Limb (tissue), 2 donors: ENCODE measurements at regions not wholly inside any gene's neighbourhood (a gene's known extent, or its start where the extent isn't known, plus 50 kb on each side); places are given as distances from the start of the nearest gene placed in this dataset.
A peak's percentile ranks its signal among the peaks of the same experiment; 100 is the strongest.
"Not testable (repeated sequence)": the region's sequence is repeated elsewhere in the genome, so short reads cannot be mapped to it uniquely, and the experiment has no call there.

Experiments used
- DNase-seq, 2 donors: peaks; one replicate each; pipeline ENCODE4 v3.0.0-alpha.2; 2016; ENCODE audit errors: extremely low spot score in 2 of 2

- not testable (repeated sequence) for DNase-seq
Observed at GRCh38 chr2:88802026-88802425, 110.6 kb downstream of the RPIA start.

- no peak for DNase-seq
Observed at GRCh38 chr2:88807237-88807962, 115.9 kb downstream of the RPIA start.

DNA sequence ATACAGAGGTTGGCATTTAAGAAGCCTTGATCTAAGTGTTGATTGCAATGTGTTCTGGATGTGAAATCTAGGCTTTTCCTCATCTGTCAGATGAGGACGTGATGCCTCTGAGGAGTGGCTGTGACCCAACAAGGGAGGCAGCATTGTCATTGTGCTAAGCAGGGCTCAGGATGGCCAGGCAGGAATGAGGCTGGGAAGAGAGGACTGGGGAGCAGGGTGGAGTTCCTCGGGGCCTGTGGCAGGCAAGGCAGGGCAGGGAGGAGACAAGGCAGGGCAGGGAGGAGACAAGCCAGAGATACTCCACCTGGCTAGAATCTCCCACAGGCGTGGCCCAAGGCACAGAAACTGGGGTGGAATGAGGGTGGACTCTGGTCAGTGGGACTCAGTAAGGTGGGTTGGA lies 116.6 kb downstream of the RPIA start:
- DNase-seq: no peak

DNA sequence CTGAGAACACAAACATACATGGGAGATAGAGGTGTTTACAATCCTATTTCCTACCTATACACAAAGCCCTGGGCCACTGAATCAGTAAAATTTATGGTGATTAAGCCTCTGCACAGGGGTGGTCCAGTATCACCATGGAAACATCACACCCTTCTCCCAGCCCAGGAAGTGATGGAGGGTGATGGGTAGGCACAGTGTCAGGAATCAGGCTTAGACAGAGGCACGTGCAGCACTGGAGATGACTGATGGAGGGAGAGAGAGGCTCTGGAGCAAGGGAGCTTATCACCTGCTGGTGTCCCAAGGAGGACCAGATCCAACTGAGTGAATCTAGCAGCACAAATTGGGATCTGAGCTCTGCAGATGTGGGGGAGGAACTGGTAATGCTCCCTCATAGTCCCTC lies 117.2 kb downstream of the RPIA start:
- no peak for DNase-seq

GRCh38 chr2:88809216-88809615 lies 117.7 kb downstream of the RPIA start:
- no peak for DNase-seq

GRCh38 chr2:88810017-88810416 lies 118.5 kb downstream of the RPIA start:
- no peak for DNase-seq

GRCh38 chr2:88810488-88810887 lies 119.0 kb downstream of the RPIA start:
- DNase-seq: no peak

DNA sequence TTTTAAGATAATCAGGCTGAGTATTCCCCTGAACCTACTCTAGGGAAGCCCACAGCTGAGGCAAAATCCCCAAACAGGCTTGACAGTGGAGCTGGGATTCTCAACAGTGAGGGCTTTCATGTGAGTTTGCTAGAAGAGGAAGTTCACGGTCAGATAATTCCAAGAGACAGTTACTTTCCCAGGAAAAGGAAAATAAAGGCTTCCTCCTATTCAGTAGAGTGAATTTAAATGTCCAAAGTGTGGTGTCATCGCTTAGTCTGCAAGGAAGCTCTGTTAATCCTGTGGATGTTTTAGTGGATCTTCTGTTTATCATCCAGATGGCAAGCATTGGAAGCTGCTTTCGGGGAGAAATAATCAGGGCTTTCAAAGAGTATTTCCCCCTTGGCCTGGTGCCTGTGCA lies 119.8 kb downstream of the RPIA start:
- no peak for DNase-seq

GRCh38 chr2:88811681-88812080 lies 120.2 kb downstream of the RPIA start:
- no peak for DNase-seq

- DNase-seq: no peak
Observed at GRCh38 chr2:88813612-88814011, 122.1 kb downstream of the RPIA start.

- DNase-seq: no peak
Observed at GRCh38 chr2:88815282-88815681, 123.8 kb downstream of the RPIA start.

GRCh38 chr2:88815697-88816096 lies 124.2 kb downstream of the RPIA start:
- no peak for DNase-seq

DNA sequence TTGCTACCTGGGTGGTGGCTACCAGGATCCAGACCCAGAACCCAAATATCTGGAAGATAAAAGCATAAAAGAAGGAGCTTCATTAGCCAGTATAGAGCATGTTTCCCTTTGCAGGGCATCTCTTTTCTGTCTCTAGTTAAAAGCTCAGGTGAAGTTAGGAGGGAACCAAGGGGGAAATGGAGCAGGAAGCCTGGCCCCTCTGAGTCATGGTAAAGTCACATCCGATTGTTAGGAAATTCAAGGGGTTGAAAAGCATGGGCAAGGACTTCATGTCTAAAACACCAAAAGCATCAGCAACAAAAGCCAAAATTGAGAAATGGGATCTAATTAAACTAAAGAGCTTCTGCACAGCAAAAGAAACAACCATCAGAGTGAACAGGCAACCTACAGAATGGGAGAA lies 126.9 kb downstream of the RPIA start:
- DNase-seq: no peak

- DNase-seq: no peak
Observed at GRCh38 chr2:88824951-88825350, 133.5 kb downstream of the RPIA start.

- no peak for DNase-seq
Observed at GRCh38 chr2:88826399-88826798, 134.9 kb downstream of the RPIA start.

GRCh38 chr2:88827821-88828220 lies 136.3 kb downstream of the RPIA start:
- DNase-seq: no peak

DNA sequence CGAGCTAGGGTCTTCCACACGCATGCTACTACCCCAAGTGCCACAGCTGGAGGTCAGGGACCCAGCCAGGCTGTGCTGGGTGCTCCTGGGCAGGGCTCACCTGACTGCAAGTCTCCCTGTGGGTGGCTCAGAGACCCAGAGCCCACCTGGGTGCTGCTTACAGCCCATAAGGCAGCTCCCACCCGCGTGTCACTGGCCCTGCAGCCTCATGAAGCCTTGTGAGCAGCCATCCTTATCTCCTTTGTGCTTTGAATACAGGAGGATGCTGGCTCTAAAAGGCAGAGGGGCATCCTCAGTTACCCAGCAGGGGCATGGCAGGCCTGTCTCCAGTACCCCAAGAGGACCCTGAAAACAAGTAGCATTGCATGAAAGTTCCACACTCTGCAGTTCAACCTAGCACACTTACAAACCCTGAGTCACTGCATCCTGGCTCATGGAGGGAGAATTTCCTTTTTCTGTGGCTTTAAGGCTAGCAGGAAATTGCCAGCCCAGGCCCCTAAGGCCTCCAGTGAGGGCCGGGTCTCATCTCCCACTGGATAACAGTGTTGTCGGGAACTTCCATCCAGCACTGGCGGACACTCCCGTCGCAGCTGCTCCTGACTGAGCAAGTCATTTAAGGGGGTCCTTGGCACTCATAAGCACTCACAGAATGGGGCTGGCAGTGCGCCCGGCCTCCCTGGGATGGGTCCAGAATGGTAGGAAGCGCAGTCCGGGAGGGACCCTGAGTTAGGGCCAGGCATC lies 137.1 kb downstream of the RPIA start:
- DNase-seq: peak; percentile 23 to 47

DNA sequence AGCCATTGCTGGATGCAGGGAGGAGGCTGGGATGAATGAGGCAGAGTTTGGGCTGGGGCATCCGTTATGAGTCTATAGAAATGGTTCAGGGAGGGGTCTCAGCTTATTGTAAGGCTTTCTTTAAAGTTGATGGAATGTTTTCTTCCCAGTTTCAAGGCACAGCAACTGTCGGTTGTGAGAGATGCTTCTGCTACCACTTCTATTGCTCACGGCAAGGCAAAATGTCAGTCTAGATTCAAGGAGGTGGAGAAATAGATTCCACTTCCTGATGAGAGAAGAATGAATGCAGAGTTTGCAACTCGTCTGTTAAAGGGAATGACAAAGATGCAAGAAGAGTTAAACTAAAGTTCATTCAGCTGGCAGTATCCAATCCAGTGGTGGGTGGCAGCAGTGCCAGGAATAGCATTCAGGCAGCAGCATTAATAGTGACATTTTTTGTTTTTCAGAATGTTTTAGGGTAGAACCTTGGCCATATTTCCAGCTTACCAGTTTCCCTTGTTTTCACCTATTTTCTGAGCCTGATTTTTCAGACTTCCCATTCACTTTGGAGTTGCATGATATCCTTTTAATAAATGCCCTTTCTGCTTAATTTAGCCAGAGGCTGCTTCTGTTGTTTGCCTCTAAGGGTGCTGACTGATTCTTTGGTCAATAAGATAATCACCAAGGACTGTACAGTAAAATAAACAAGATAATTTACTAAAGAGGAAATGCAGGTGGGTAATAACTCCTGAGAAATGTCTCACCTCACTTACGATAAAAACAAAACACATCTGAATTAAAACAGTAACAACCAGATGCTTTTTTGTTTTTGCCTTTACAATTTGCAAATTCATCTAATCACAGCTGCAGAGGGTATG lies 138.4 kb downstream of the RPIA start:
- DNase-seq: no peak

DNA sequence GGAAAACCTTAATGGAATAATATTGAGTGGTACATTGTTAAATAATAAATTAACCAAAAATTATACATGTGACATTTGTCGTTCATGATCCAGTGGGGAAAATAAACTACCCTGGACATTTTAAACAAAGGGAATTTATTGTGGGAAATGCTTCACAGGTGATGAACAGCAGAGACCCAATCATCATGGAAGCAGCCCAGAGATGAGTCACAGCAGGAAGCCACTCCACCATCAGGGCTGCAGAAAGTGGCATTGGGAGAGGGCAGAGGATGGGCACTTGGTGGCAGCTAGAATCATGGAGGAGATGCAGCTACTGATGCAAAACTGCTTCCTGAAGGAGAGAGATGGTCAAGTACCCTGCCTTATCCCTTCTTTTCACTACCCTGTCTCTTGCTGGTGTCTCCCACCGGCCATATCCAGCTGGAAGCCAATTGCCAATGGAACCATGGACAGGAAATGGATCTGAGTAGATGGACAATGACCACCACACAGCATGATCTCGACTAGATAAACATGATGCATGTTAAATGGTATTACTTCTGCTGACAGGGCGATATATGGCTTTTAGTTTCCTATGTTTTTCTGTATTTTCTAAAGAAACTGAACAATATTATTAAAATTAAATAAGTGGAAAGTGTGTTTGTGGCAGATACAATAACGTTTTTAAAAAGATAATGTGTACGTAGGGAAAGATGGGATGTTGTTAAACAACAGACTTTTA lies 139.8 kb downstream of the RPIA start:
- DNase-seq: no peak

DNA sequence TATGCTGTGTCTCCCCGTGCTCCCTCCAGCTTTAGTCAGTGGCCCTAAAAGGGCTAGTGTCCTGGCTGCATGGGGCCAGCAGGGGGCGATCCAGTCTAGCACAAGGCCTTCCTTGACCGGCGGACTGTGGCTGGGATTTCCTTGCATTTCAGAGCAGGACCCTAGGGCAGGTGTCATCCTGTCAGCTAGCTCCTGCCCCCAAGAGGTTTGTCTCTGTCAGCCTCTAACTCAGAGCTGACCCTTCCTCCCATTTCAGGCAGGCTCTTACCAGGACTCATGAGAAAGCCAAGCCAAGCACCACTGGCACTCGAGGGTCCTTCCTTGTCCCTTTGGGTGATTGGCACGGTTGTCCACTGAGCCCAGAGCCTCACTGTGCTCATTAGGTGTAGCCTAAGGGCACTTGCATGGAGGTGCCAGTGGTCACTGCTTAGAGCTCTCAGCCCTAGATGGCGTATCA lies 140.3 kb downstream of the RPIA start:
- no peak for DNase-seq

- no peak for DNase-seq
Observed at GRCh38 chr2:88832311-88832991, 141.0 kb downstream of the RPIA start.
